HCT116 (cell line): ENCODE measurements at regions not wholly inside any gene's neighbourhood (a gene's known extent, or its start where the extent isn't known, plus 50 kb on each side); places are given as distances from the start of the nearest gene placed in this dataset.

Source experiments
- ATAC-seq: fragments of 200-7000 bp; cut with Tn5 transposase; 2 replicates; pipeline ENCODE4 v1.9.1; 2020; ENCODE audit warnings: mild to moderate bottlenecking, moderate library complexity
- BruUV-seq: library from RNA; stranded (reverse); fragments of 400-500 nt; replicated peaks from 2 replicates; lab custom pipeline; 2021; lab: Mats Ljungman, UMichigan
- CTCF ChIA-PET: fragments of 300-600 bp; sonication (Branson Sonifier 250); formaldehyde crosslinking; loops from one replicate; lab custom pipeline; 2021; ENCODE audit warnings: antibody characterized with exemption; lab: Charles Lee
- POLR2A ChIA-PET: fragments of 300-600, 350-600 bp; sonication (Branson Sonifier 250); formaldehyde crosslinking; loops from one replicate; lab custom pipeline; 2021; ENCODE audit warnings: antibody characterized with exemption; lab: Charles Lee
- RAD21 ChIA-PET, 2 experiments: fragments of 300-600 bp; sonication (Branson Sonifier 250); formaldehyde crosslinking; loops; one replicate each; lab custom pipeline; 2023; ENCODE audit warnings: low total read pairs in 2 of 2; ENCODE audit not compliant: uncharacterized antibody in 2 of 2, unreplicated experiment in 2 of 2, low non-redundant PET in 1 of 2; lab: Charles Lee
- DNase-seq: peaks from one replicate; pipeline ENCODE4 v3.0.0-alpha.2; 2010; ENCODE audit warnings: low read depth, low spot score
- H2AFZ ChIP-seq: fragments of 200-600 bp; shearing (Covaris generic), sonication (generic); 2 replicates; pipeline ENCODE4 v1.6.1; 2017; ENCODE audit warnings: low read depth, mixed run types, mixed read lengths, antibody characterized with exemption, low read length; ENCODE audit not compliant: poor library complexity, severe bottlenecking
- H3K27ac ChIP-seq: 2 replicates; pipeline ENCODE4 v1.5.1; 2012; ENCODE audit warnings: low read depth, low read length
- H3K27me3 ChIP-seq: fragments of 200-600 bp; sonication (generic); 2 replicates; pipeline ENCODE4 v1.6.1; 2016; ENCODE audit warnings: mixed run types, low read length, mixed read lengths; ENCODE audit not compliant: insufficient read depth
- H3K36me3 ChIP-seq, 2 experiments: fragments of 200-500 bp in 1 of 2; fragments of 200-600 bp in 1 of 2; sonication (Bioruptor generic) in 1 of 2; sonication (generic) in 1 of 2; 2 replicates each; pipeline versions ENCODE4 v1.5.1 to v1.6.1; 2014 to 2016; ENCODE audit warnings: low read length in 2 of 2, inconsistent platforms in 1 of 2, mixed read lengths in 1 of 2, mixed run types in 1 of 2; ENCODE audit not compliant: insufficient read depth in 2 of 2, control insufficient read depth in 1 of 2
- H3K4me1 ChIP-seq, 2 experiments: fragments of 200-600 bp in 1 of 2; sonication (generic) in 1 of 2; 2 replicates each; pipeline versions ENCODE4 v1.5.1 to v1.6.1; 2012 to 2017; ENCODE audit warnings: low read length in 2 of 2, inconsistent platforms in 1 of 2, mild to moderate bottlenecking in 1 of 2, mixed read lengths in 1 of 2, mixed run types in 1 of 2, moderate library complexity in 1 of 2; ENCODE audit not compliant: insufficient read depth in 2 of 2, control insufficient read depth in 1 of 2
- H3K4me2 ChIP-seq: fragments of 200-600 bp; sonication (generic); 2 replicates; pipeline ENCODE4 v1.6.1; 2017; ENCODE audit warnings: mixed run types, low read length, mixed read lengths
- H3K4me3 ChIP-seq, 2 experiments: fragments of 200-600 bp in 1 of 2; sonication (generic) in 1 of 2; replicated peaks in 1 of 2; 2 replicates each; pipeline ENCODE4 v1.5.1; 2011 to 2016; ENCODE audit warnings: low read length in 2 of 2, control low read depth in 1 of 2, low read depth in 1 of 2, mild to moderate bottlenecking in 1 of 2, mixed read lengths in 1 of 2, mixed run types in 1 of 2
- H3K79me2 ChIP-seq: fragments of 200-600 bp; sonication (generic); 2 replicates; pipeline ENCODE4 v1.6.1; 2017; ENCODE audit warnings: mild to moderate bottlenecking, mixed run types, low read length, moderate library complexity, mixed read lengths; ENCODE audit not compliant: insufficient read depth
- H3K9ac ChIP-seq: fragments of 200-600 bp; sonication (generic); 2 replicates; pipeline ENCODE4 v1.6.1; 2016; ENCODE audit warnings: low read length, mixed read lengths
- H3K9me2 ChIP-seq: fragments of 200-600 bp; sonication (generic), shearing (Covaris generic); 2 replicates; pipeline ENCODE4 v1.6.1; 2017; ENCODE audit warnings: mixed run types, mild to moderate bottlenecking, moderate library complexity; ENCODE audit not compliant: insufficient read depth
- H3K9me3 ChIP-seq, 2 experiments: fragments of 200-500 bp in 1 of 2; fragments of 200-600 bp in 1 of 2; sonication (Bioruptor generic) in 1 of 2; sonication (generic) in 1 of 2; 2 replicates each; pipeline ENCODE4 v1.6.1; 2014 to 2017; ENCODE audit warnings: low read length in 2 of 2, mixed read lengths in 2 of 2, inconsistent platforms in 1 of 2, low read depth in 1 of 2, mild to moderate bottlenecking in 1 of 2, mixed run types in 1 of 2, moderate library complexity in 1 of 2; ENCODE audit not compliant: control insufficient read depth in 1 of 2, insufficient read depth in 1 of 2
- H4K20me1 ChIP-seq: fragments of 200-600 bp; sonication (generic), shearing (Covaris generic); 2 replicates; pipeline ENCODE4 v1.6.1; 2017; ENCODE audit warnings: mixed run types, mild to moderate bottlenecking, moderate library complexity; ENCODE audit not compliant: insufficient read depth
- CEBPB ChIP-seq: IDR thresholded peaks from 2 replicates; pipeline ENCODE4 v1.6.1; 2012; ENCODE audit warnings: low read depth
- EZH2 ChIP-seq: fragments of 200-600 bp; sonication (generic); IDR thresholded peaks from 2 replicates; pipeline ENCODE4 v1.6.1; 2017; ENCODE audit warnings: antibody characterized with exemption, mixed run types
- POLR2A ChIP-seq: IDR thresholded peaks from 2 replicates; pipeline ENCODE4 v1.7.0; 2011; ENCODE audit warnings: borderline replicate concordance; ENCODE audit not compliant: insufficient read depth, insufficient read length; ENCODE audit errors: extremely low read depth
- SIN3A ChIP-seq: IDR thresholded peaks from 2 replicates; pipeline ENCODE4 v1.6.1; 2012; ENCODE audit warnings: low read depth
- SP1 ChIP-seq: IDR thresholded peaks from 2 replicates; pipeline ENCODE4 v1.6.1; 2012; ENCODE audit warnings: low read depth
- SRF ChIP-seq: IDR thresholded peaks from 2 replicates; pipeline ENCODE4 v1.6.1; 2012; ENCODE audit warnings: low read depth
- TCF7L2 ChIP-seq: IDR thresholded peaks from 2 replicates; pipeline ENCODE4 v1.7.0; 2011; ENCODE audit warnings: borderline replicate concordance, inconsistent platforms; ENCODE audit not compliant: insufficient read depth, insufficient read length; ENCODE audit errors: extremely low read depth
- YY1 ChIP-seq: IDR thresholded peaks from 2 replicates; pipeline ENCODE4 v1.6.1; 2011; ENCODE audit warnings: low read length, low read depth, moderate library complexity, mild to moderate bottlenecking; ENCODE audit not compliant: insufficient replicate concordance; ENCODE audit errors: extremely low read depth
- ZFX ChIP-seq: fragments of 450-650 bp; IDR thresholded peaks from 2 replicates; pipeline ENCODE4 v1.6.1; 2017
- intact Hi-C: fragments of 100-400 bp; cut with micrococcal nuclease; formaldehyde crosslinking; loops from 2 replicates; pipeline ENCODE4 v1.10.0; 2022
- TF ChIP-seq, protein P1 (sequence below): IDR thresholded peaks from 2 replicates; pipeline ENCODE4 v1.6.1; 2012
- TF ChIP-seq, protein P2 (sequence below), 3 experiments: fragments of 200-600 bp in 1 of 3; sonication (generic) in 1 of 3; IDR thresholded peaks in 2 of 3; conservative IDR thresholded peaks in 1 of 3; 2 replicates each; pipeline ENCODE4 v1.5.1; 2012 to 2017; ENCODE audit warnings: low read depth in 2 of 3, low read length in 2 of 3, antibody characterized with exemption in 1 of 3, borderline replicate concordance in 1 of 3, control low read depth in 1 of 3, mild to moderate bottlenecking in 1 of 3, mixed read lengths in 1 of 3, mixed run types in 1 of 3, moderate library complexity in 1 of 3; ENCODE audit not compliant: insufficient read depth in 1 of 3

DNA sequence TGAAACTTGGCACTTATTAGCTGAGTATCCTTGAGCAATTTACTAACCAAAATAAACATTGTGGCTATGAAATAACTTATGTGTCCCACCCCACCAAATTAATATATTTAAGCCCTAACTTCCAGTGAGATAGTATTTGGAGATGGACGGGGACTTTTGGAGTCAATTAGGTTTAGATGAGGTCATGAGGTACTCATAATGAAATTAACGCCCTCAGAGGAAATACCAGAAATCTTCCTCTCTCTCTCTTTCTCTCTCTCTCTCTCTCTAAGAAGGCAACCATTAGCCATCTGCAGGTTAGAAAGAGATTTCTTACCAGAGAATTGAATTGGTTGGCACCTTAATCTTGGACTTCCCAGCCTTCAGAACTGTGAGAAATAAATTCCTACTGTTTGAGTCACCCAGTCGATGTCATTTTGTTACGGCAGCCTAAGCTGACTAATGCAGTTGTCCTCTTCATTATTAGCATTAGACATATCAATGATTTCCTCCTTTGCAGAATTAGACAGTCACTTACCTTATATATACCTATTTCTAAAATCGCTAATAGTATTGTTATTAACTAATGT, 1284.0 kb downstream of the FAM181B start:
- Histone ChIP-seq H3K4me2 (no peak overlapping the region), H3K9me3 (peaks cover 11% of the 10 kb centered on the region in 2 experiments; a peak in 2 of 4 replicates), H3K36me3 (no peaks in the 10 kb centered on the region), H3K27me3 (no peaks in the 10 kb centered on the region), H3K9me2 (no peaks in the 10 kb centered on the region), H3K27ac (no peak overlapping the region), H3K79me2 (no peaks in the 10 kb centered on the region)
- ATAC-seq = no peak
- POLR2A ChIA-PET = no interaction called here
- intact Hi-C loops = no loop called here
- TF ChIP-seq TCF7L2 (no peak), SIN3A (no peak), ZFX (no peak), CEBPB (no peak), POLR2A (no peak), SRF (no peak), SP1 (no peak), EZH2 (no peak), YY1 (no peak)
- TF ChIP-seq, protein P1, sequence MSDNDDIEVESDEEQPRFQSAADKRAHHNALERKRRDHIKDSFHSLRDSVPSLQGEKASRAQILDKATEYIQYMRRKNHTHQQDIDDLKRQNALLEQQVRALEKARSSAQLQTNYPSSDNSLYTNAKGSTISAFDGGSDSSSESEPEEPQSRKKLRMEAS = no peak
- TF ChIP-seq, protein P2, sequence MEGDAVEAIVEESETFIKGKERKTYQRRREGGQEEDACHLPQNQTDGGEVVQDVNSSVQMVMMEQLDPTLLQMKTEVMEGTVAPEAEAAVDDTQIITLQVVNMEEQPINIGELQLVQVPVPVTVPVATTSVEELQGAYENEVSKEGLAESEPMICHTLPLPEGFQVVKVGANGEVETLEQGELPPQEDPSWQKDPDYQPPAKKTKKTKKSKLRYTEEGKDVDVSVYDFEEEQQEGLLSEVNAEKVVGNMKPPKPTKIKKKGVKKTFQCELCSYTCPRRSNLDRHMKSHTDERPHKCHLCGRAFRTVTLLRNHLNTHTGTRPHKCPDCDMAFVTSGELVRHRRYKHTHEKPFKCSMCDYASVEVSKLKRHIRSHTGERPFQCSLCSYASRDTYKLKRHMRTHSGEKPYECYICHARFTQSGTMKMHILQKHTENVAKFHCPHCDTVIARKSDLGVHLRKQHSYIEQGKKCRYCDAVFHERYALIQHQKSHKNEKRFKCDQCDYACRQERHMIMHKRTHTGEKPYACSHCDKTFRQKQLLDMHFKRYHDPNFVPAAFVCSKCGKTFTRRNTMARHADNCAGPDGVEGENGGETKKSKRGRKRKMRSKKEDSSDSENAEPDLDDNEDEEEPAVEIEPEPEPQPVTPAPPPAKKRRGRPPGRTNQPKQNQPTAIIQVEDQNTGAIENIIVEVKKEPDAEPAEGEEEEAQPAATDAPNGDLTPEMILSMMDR (IDR thresholded peaks at IDR 0.05 in 2 of 3, conservative IDR thresholded peaks at IDR 0.05 in 1 of 3; ENCODE audit: borderline replicate concordance in 1 of 3, insufficient read depth in 1 of 3, low read depth in 2 of 3, low read length in 2 of 3) = no peak
- TF ChIP-seq, all 23 proteins: peak for 0
- Histone ChIP-seq H3K4me1 (no peaks in the 10 kb centered on the region), H3K4me3 (no peak overlapping the region), H2AFZ (no peak overlapping the region), H4K20me1 (no peaks in the 10 kb centered on the region), H3K9ac (no peak overlapping the region)
- RAD21 ChIA-PET = no interaction called here
- CTCF ChIA-PET = no interaction called here
- no peak for DNase-seq
- no TSS peak for BruUV-seq
